ENCODE measurements at regions not wholly inside any gene's neighbourhood (a gene's known extent, or its start where the extent isn't known, plus 50 kb on each side); places are given as distances from the start of the nearest gene placed in this dataset.
"Not testable (repeated sequence)": the region's sequence is repeated elsewhere in the genome, so short reads cannot be mapped to it uniquely, and the experiment has no call there.

DNA sequence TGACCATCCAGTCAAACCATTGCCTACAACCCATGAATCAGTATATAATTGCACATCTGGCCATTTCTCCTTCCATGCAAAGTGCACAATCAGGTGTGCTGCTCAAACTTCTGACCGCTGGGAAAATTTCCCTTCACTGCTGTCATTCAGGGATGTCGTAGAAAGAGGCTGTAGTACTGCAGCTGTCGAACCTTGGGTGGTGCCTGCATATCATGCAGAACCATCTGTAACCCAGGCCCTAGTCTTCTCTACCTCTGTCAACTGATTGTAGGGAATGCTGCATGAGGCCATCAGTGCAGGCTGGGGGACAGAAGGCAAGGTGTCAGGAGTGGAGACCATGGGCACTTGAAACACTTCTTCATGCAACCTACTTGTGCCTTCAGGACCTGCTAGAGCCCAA is 267.5 kb downstream of the CALCRL start:
- Histone ChIP-seq H3K4me2 (ENCODE audit: insufficient read depth, low read length) (no peak overlapping the region), H3K4me1 (ENCODE audit: insufficient read depth, low read length) (no peaks in the 10 kb centered on the region), H3K27me3 (ENCODE audit: insufficient read depth, low read length) (no peaks in the 10 kb centered on the region), H3K27ac (ENCODE audit: low read depth, low read length) (no peak overlapping the region), H2AFZ (ENCODE audit: low read length) (no peak overlapping the region), H3K36me3 (ENCODE audit: insufficient read depth, low read length) (no peaks in the 10 kb centered on the region), H3K4me3 (ENCODE audit: insufficient read depth, low read length) (no peak overlapping the region), H3K79me2 (ENCODE audit: insufficient read depth, low read length) (no peaks in the 10 kb centered on the region), H3K9me3 (ENCODE audit: low read depth, low read length) (no peaks in the 10 kb centered on the region), H4K20me1 (ENCODE audit: insufficient read depth, low read length) (no peaks in the 10 kb centered on the region)
- no peak for DNase-seq (ENCODE audit: insufficient read length, low spot score, missing footprints)
- TF ChIP-seq CTCF (IDR thresholded peaks at IDR 0.05; ENCODE audit: extremely low read depth, low read depth, low read length), result no peak

DNA sequence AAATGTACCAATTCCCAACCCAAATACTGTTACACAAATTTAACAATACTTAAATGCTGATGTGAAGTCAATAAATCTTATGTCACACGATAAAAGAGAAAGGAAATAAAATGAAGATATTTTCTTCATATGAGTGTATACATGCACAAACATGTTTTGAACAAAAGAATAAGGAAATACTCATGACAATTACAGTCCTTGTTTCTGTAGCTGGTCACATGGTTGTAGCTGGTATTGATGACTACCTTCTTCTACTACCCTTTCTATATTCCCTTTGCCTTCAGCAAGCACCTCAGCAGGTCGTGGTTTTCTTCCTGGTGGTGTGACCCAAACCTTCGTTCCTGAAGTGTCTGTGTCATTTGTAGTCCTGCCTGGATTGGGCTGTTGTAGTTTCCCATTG is 269.2 kb downstream of the CALCRL start:
- not testable (repeated sequence) for H3K4me3 ChIP-seq (ENCODE audit: insufficient read depth, low read length); DNase-seq (ENCODE audit: insufficient read length, low spot score, missing footprints); H3K9me3 ChIP-seq (ENCODE audit: low read depth, low read length); H4K20me1 ChIP-seq (ENCODE audit: insufficient read depth, low read length); H3K27ac ChIP-seq (ENCODE audit: low read depth, low read length); H2AFZ ChIP-seq (ENCODE audit: low read length); H3K4me2 ChIP-seq (ENCODE audit: insufficient read depth, low read length); H3K36me3 ChIP-seq (ENCODE audit: insufficient read depth, low read length); H3K79me2 ChIP-seq (ENCODE audit: insufficient read depth, low read length); H3K27me3 ChIP-seq (ENCODE audit: insufficient read depth, low read length); H3K4me1 ChIP-seq (ENCODE audit: insufficient read depth, low read length)

DNA sequence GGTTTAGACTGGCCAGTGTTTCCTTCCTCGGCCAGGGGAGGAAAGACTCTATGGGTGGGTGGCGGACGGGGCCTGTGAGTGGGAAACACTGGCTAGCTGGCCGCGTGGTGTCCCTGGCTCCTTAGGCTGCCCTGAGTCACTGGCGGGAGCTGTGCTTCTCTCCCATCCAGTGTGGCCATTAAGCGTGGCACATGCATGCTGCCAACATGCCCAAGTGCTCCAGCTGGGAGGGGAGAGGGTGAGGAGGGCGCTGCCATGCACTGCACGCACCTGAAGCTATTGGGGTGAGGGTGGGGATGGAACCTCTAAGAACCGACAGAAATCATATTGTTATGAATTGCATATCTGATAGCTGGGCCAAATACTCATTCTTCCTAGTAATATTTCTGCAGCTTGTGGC is 270.8 kb downstream of the CALCRL start:
- H3K79me2 ChIP-seq (ENCODE audit: insufficient read depth, low read length), result no peaks in the 10 kb centered on the region
- no peaks in the 10 kb centered on the region for H3K9me3 ChIP-seq (ENCODE audit: low read depth, low read length)

DNA sequence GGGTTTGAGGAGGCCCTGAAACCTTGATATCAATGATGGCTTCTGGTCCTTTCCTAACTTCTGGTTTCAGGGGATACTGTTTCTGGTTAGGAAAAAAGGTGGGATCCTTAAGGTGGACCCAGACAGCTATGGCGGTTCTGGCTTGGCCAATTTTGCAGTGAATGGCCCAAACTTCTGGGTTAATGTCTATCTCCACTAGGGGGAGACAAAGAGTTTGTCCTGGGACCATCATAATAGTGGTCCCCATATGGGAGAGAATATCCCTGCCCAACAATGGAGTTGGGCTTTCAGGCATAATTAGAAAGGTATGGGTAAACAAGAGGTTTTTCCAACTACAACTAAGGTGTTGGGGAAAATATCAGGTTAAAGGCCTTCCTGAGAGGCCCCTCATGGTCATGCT is 273.5 kb downstream of the CALCRL start:
- Histone ChIP-seq H3K4me3 (ENCODE audit: insufficient read depth, low read length) (no peak overlapping the region), H3K36me3 (ENCODE audit: insufficient read depth, low read length) (no peaks in the 10 kb centered on the region), H4K20me1 (ENCODE audit: insufficient read depth, low read length) (no peaks in the 10 kb centered on the region), H3K4me2 (ENCODE audit: insufficient read depth, low read length) (no peak overlapping the region), H3K79me2 (ENCODE audit: insufficient read depth, low read length) (no peaks in the 10 kb centered on the region), H3K27ac (ENCODE audit: low read depth, low read length) (no peak overlapping the region), H3K27me3 (ENCODE audit: insufficient read depth, low read length) (no peaks in the 10 kb centered on the region), H2AFZ (ENCODE audit: low read length) (no peak overlapping the region), H3K4me1 (ENCODE audit: insufficient read depth, low read length) (no peaks in the 10 kb centered on the region), H3K9me3 (ENCODE audit: low read depth, low read length) (no peaks in the 10 kb centered on the region)
- TF ChIP-seq CTCF (IDR thresholded peaks at IDR 0.05; ENCODE audit: extremely low read depth, low read depth, low read length), result peak; percentile 45
- DNase-seq (ENCODE audit: insufficient read length, low spot score, missing footprints), result no peak

More for the DNA sequence above, 270.8 kb downstream of the CALCRL start:
- Histone ChIP-seq H3K4me1 (ENCODE audit: insufficient read depth, low read length) (no peaks in the 10 kb centered on the region), H3K27ac (ENCODE audit: low read depth, low read length) (no peak overlapping the region), H4K20me1 (ENCODE audit: insufficient read depth, low read length) (no peaks in the 10 kb centered on the region), H3K4me2 (ENCODE audit: insufficient read depth, low read length) (no peak overlapping the region), H3K4me3 (ENCODE audit: insufficient read depth, low read length) (no peak overlapping the region), H2AFZ (ENCODE audit: low read length) (no peak overlapping the region), H3K36me3 (ENCODE audit: insufficient read depth, low read length) (no peaks in the 10 kb centered on the region), H3K27me3 (ENCODE audit: insufficient read depth, low read length) (no peaks in the 10 kb centered on the region)
- no peak for TF ChIP-seq CTCF (IDR thresholded peaks at IDR 0.05; ENCODE audit: extremely low read depth, low read depth, low read length)
- no peak for DNase-seq (ENCODE audit: insufficient read length, low spot score, missing footprints)

- Histone ChIP-seq H3K4me3 (ENCODE audit: insufficient read depth, low read length) (no peak overlapping the region), H2AFZ (ENCODE audit: low read length) (no peak overlapping the region), H3K4me1 (ENCODE audit: insufficient read depth, low read length) (no peaks in the 10 kb centered on the region), H3K27ac (ENCODE audit: low read depth, low read length) (no peak overlapping the region), H4K20me1 (ENCODE audit: insufficient read depth, low read length) (no peaks in the 10 kb centered on the region), H3K79me2 (ENCODE audit: insufficient read depth, low read length) (no peaks in the 10 kb centered on the region), H3K4me2 (ENCODE audit: insufficient read depth, low read length) (no peak overlapping the region), H3K9me3 (ENCODE audit: low read depth, low read length) (no peaks in the 10 kb centered on the region), H3K27me3 (ENCODE audit: insufficient read depth, low read length) (no peaks in the 10 kb centered on the region), H3K36me3 (ENCODE audit: insufficient read depth, low read length) (no peaks in the 10 kb centered on the region)
- TF ChIP-seq CTCF (IDR thresholded peaks at IDR 0.05; ENCODE audit: extremely low read depth, low read depth, low read length), result no peak
- no peak for DNase-seq (ENCODE audit: insufficient read length, low spot score, missing footprints)
Measured at GRCh38 chr2:187171318-187171717, 276.7 kb downstream of the CALCRL start.
